ENCODE measurements at regions not wholly inside any gene's neighbourhood (a gene's known extent, or its start where the extent isn't known, plus 50 kb on each side); places are given as distances from the start of the nearest gene placed in this dataset.
A peak's percentile ranks its signal among the peaks of the same experiment; 100 is the strongest.

DNA sequence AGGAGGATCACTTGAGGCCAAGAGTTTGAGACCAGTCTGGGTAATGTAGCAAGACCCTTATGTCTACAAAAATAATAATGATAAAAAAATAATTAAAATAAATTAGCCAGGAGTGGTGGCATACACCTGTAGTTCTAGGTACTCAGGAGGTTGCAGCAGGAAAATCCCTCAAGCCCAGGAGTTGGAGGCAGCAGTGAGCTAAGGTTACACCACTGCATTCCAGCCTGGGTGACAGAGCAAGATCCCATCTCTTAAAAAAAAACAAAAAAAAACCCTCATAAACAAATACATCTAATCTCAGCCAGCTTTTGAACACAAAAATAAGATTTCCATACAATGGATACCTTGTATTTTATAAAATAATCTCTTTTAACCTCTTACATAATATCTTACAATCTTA is 363.3 kb upstream of the KLF4 start:
- Histone ChIP-seq H3K4me1 (peaks cover 0 to 4% (median 0%) of the 10 kb centered on the region in 4 donors), H3K4me3 (no peak overlapping the region), H3K36me3 (no peaks in the 10 kb centered on the region), H3K9me3 (no peaks in the 10 kb centered on the region), H3K27me3 (no peaks in the 10 kb centered on the region), H3K27ac (no peak overlapping the region)
- TF ChIP-seq, protein P1, sequence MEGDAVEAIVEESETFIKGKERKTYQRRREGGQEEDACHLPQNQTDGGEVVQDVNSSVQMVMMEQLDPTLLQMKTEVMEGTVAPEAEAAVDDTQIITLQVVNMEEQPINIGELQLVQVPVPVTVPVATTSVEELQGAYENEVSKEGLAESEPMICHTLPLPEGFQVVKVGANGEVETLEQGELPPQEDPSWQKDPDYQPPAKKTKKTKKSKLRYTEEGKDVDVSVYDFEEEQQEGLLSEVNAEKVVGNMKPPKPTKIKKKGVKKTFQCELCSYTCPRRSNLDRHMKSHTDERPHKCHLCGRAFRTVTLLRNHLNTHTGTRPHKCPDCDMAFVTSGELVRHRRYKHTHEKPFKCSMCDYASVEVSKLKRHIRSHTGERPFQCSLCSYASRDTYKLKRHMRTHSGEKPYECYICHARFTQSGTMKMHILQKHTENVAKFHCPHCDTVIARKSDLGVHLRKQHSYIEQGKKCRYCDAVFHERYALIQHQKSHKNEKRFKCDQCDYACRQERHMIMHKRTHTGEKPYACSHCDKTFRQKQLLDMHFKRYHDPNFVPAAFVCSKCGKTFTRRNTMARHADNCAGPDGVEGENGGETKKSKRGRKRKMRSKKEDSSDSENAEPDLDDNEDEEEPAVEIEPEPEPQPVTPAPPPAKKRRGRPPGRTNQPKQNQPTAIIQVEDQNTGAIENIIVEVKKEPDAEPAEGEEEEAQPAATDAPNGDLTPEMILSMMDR (IDR thresholded peaks at IDR 0.05): no peak
- no peak for TF ChIP-seq POLR2A (IDR thresholded peaks at IDR 0.05)
- intact Hi-C loops (cut with DNase I): no loop called here
- ATAC-seq (no peak), DNase-seq (no peak)

GRCh38 chr9:107850653-107851052 is 361.1 kb upstream of the KLF4 start:
- DNase-seq (no peak), ATAC-seq (no peak)
- WGBS (ENCODE audit: insufficient coverage, low coverage, low lambda C conversion rate, missing lambda C conversion rate): 53% methylated on average over 4 of the region's 6 CpGs
- Histone ChIP-seq H3K9me3 (no peaks in the 10 kb centered on the region), H3K36me3 (no peaks in the 10 kb centered on the region), H3K4me3 (no peak overlapping the region), H3K27me3 (no peaks in the 10 kb centered on the region), H3K4me1 (peaks cover 0 to 4% (median 0%) of the 10 kb centered on the region in 4 donors), H3K27ac (no peak overlapping the region)
- intact Hi-C loops (cut with DNase I): no loop called here
- TF ChIP-seq, protein P1 (IDR thresholded peaks at IDR 0.05): no peak
- no peak for TF ChIP-seq POLR2A (IDR thresholded peaks at IDR 0.05)

DNA sequence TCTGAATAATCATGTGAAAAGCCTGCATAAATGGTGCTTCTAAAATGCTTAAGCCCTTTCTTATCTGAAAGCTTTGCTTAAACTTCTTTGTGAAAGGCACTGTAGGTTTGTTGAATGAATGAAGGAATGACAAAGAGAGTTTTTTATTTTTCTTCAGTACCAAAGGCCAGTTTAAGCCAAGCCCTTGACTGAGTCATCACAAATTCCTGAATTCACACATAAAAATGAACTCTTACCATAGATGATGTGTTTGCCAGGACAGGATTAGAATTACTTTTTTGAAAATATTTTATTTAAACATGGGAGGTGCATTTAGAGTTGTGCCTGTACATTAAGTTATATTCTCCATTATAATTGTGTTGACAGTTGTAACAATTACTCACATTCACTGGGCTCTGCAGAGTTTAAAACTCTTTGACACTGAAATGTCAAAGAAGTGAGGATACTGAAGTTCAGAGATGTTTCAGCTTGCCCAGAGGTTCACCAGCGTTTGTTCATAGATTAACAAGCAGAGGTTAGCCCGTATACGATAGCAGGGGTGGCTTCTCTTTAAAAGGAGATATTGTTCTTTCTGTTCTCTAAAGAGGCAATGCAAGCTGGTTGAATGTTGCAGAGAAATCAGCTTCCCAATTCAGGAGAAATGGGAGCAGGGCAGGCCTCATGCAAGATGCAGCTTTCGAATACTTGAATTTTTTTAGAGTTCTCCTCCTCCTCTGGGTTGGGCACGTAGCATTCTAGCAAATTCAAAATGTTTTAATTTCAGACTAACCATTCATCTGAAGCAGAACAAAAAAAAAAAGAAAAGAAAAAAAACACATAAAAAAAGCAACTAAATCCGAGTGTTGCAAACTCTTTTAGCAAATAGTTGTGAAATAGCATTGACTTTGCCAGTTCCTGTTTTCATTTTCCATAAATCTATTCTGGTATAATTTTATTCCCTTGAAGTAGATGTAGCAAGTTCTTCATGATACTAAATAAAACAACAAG is 358.7 kb upstream of the KLF4 start:
- Histone ChIP-seq H3K27ac (no peak overlapping the region), H3K9me3 (no peaks in the 10 kb centered on the region), H3K36me3 (no peaks in the 10 kb centered on the region), H3K27me3 (no peaks in the 10 kb centered on the region), H3K4me3 (no peak overlapping the region), H3K4me1 (peaks cover 0 to 4% (median 0%) of the 10 kb centered on the region in 4 donors)
- intact Hi-C loops (cut with DNase I): no loop called here
- TF ChIP-seq, protein P1 (IDR thresholded peaks at IDR 0.05): no peak
- no peak for TF ChIP-seq POLR2A (IDR thresholded peaks at IDR 0.05)
- WGBS (ENCODE audit: insufficient coverage, low coverage, low lambda C conversion rate, missing lambda C conversion rate): 43% methylated on average over 6 of the region's 6 CpGs
- peak in 2 of 4 donors; percentile 31 to 38 for ATAC-seq
- DNase-seq: no peak

GRCh38 chr9:107842530-107842929 is 353.0 kb upstream of the KLF4 start:
- Histone ChIP-seq H3K36me3 (no peaks in the 10 kb centered on the region), H3K9me3 (no peaks in the 10 kb centered on the region), H3K27me3 (no peaks in the 10 kb centered on the region), H3K4me1 (no peaks in the 10 kb centered on the region), H3K27ac (no peak overlapping the region), H3K4me3 (no peak overlapping the region)
- DNase-seq (no peak), ATAC-seq (no peak)
- intact Hi-C loops (cut with DNase I): no loop called here
- TF ChIP-seq POLR2A (IDR thresholded peaks at IDR 0.05): no peak
- TF ChIP-seq, protein P1 (IDR thresholded peaks at IDR 0.05): no peak
- 68% methylated on average over 6 of the region's 6 CpGs for WGBS (ENCODE audit: insufficient coverage, low coverage, low lambda C conversion rate, missing lambda C conversion rate)

Measured in right lobe of liver (tissue), 6 donors.